ENCODE measurements at regions not wholly inside any gene's neighbourhood (a gene's known extent, or its start where the extent isn't known, plus 50 kb on each side); places are given as distances from the start of the nearest gene placed in this dataset.
"Not testable (repeated sequence)": the region's sequence is repeated elsewhere in the genome, so short reads cannot be mapped to it uniquely, and the experiment has no call there.

- DNase-seq (ENCODE audit: low read depth) = no peak
Observed at GRCh38 chr9:17083258-17083657, 51.6 kb upstream of the CNTLN start.

GRCh38 chr9:17082343-17083064, 52.3 kb upstream of the CNTLN start:
- no peak for DNase-seq (ENCODE audit: low read depth)

GRCh38 chr9:17081814-17082213, 53.0 kb upstream of the CNTLN start:
- no peak for DNase-seq (ENCODE audit: low read depth)

GRCh38 chr9:17081351-17081750, 53.5 kb upstream of the CNTLN start:
- DNase-seq (ENCODE audit: low read depth) = no peak

GRCh38 chr9:17075758-17076485, 58.9 kb upstream of the CNTLN start:
- no peak for DNase-seq (ENCODE audit: low read depth)

- no peak for DNase-seq (ENCODE audit: low read depth)
Observed at GRCh38 chr9:17075146-17075757, 59.6 kb upstream of the CNTLN start.

GRCh38 chr9:17072563-17072962, 62.3 kb upstream of the CNTLN start:
- not testable (repeated sequence) for DNase-seq (ENCODE audit: low read depth)

- DNase-seq (ENCODE audit: low read depth) = no peak
Observed at GRCh38 chr9:17068671-17069070, 66.2 kb upstream of the CNTLN start.

GRCh38 chr9:17065062-17065461, 69.8 kb upstream of the CNTLN start:
- no peak for DNase-seq (ENCODE audit: low read depth)

- no peak for DNase-seq (ENCODE audit: low read depth)
Observed at GRCh38 chr9:17064558-17064957, 70.3 kb upstream of the CNTLN start.

- DNase-seq (ENCODE audit: low read depth) = peak; percentile 5
Observed at GRCh38 chr9:17063535-17064135, 71.2 kb upstream of the CNTLN start.

GRCh38 chr9:17062497-17062896, 72.3 kb upstream of the CNTLN start:
- DNase-seq (ENCODE audit: low read depth) = no peak

GRCh38 chr9:17060450-17060849, 74.4 kb upstream of the CNTLN start:
- no peak for DNase-seq (ENCODE audit: low read depth)

- DNase-seq (ENCODE audit: low read depth) = no peak
Observed at GRCh38 chr9:17059465-17059864, 75.4 kb upstream of the CNTLN start.

- no peak for DNase-seq (ENCODE audit: low read depth)
Observed at GRCh38 chr9:17057729-17058128, 77.1 kb upstream of the CNTLN start.

- no peak for DNase-seq (ENCODE audit: low read depth)
Observed at GRCh38 chr9:17052626-17053025, 82.2 kb upstream of the CNTLN start.

- DNase-seq (ENCODE audit: low read depth) = no peak
Observed at GRCh38 chr9:17045381-17045940, 89.4 kb upstream of the CNTLN start.

- DNase-seq (ENCODE audit: low read depth) = no peak
Observed at GRCh38 chr9:17031546-17031945, 103.3 kb upstream of the CNTLN start.

- DNase-seq (ENCODE audit: low read depth) = no peak
Observed at GRCh38 chr9:17025281-17025680, 109.6 kb upstream of the CNTLN start.

- DNase-seq (ENCODE audit: low read depth) = no peak
Observed at GRCh38 chr9:17024129-17024528, 110.7 kb upstream of the CNTLN start.

GRCh38 chr9:17021387-17021970, 113.4 kb upstream of the CNTLN start:
- no peak for DNase-seq (ENCODE audit: low read depth)

GRCh38 chr9:17019398-17019797, 115.4 kb upstream of the CNTLN start:
- DNase-seq (ENCODE audit: low read depth) = no peak
